NCI-H446 treated with DMSO at 0.1 percent for 48 hours (cell line): ENCODE measurements at regions not wholly inside any gene's neighbourhood (a gene's known extent, or its start where the extent isn't known, plus 50 kb on each side); places are given as distances from the start of the nearest gene placed in this dataset.

ENCODE experiments used
- DNase-seq: peaks from one replicate; lab custom pipeline; 2025; lab: John Stamatoyannopoulos, UW

DNA sequence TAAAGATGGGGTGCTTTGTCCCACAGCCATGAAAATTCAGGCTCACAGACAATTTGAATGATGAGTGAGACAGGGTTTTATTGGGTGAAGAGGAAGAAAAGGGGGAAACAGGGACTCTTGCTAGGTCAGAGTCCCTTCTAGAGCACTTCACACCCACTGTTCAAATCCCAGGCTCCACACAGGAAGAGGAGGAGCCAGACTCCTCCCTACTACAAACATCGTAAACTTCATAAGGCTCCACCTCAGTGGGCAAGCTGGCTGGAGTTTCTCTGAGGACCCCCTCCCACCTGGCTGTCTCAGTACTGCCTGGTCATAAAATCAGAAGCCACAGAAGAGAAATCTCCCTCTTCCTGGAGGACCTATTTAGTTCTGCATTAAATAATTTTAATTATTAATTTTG, 80.3 kb upstream of the KCNMB2 start:
- DNase-seq = no peak

DNA sequence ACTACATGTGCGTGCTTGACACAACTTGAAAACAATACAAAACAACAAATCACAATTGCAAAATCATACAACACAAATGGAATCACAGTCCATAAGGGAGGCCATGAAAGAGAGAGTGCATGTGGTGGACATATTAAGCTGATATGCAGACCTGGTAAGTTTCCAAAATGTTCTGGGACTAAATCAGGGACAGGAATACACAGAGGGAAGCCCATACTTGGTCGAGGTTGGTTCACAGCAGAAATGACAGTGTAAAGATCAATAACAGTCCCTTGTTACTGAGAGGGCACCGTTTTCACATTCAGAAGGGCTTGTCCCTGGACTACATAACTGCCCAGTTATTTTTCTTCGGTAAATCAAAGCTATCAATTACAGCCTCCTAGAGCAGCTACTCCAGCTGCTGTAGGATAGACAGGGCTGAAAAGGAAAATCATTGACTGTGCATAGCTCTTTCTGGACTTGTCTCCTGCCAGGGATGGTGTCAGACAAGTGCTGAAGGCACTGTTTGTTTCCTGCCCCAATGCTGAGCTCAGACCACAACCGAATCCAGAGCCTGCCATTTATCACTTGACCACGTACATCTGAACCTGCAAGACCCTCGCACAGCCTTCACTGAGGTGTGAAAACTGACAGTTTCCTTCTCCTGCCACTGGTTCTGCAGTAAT, 79.5 kb upstream of the KCNMB2 start:
- DNase-seq = no peak

- no peak for DNase-seq
These were observed 78.7 kb upstream of the KCNMB2 start for GRCh38 chr3:178457511-178457910.

- DNase-seq = no peak
These were observed 77.8 kb upstream of the KCNMB2 start for GRCh38 chr3:178458313-178459037.

DNA sequence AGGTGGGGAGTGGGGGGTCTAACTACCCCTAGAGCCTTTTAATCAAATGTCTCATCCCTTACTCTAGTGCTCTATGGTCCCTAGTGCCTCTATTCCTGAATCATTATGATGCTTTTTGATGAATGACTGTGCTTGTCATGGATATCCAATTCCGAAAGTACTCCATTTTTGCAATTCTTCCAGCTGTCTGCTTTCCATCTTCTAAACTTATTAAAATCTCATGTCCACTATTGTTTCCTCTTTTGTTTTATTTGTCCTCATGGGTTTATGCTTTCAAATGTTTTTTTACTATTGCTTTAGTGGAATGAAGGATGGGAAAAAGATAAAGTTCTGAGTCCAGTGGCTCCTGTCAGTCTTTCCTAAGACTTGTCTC, 77.2 kb upstream of the KCNMB2 start:
- DNase-seq = no peak

- DNase-seq = no peak
These were observed 70.7 kb upstream of the KCNMB2 start for GRCh38 chr3:178465260-178466180.

GRCh38 chr3:178472941-178473340, 63.3 kb upstream of the KCNMB2 start:
- no peak for DNase-seq

GRCh38 chr3:178474526-178474925, 61.7 kb upstream of the KCNMB2 start:
- no peak for DNase-seq

DNA sequence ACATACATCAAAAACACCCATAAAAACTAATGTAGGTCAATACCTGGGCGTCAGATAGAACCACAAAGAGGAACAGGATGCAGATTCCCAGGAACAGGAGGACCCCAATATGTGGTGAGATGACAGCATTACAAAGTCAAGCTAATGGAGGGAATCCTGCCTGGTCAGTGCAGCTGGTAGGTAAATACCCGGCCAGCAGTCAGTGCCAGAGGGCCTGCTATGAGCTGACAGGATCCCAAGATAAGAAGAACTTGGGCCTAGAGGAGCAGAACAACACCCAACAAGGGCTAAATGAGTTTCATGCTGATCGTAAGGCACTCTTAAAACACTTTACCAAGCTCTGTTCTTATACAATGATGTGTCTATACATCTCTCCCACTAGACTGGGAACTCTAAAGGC, 61.2 kb upstream of the KCNMB2 start:
- DNase-seq = no peak

- DNase-seq = no peak
These were observed 59.4 kb upstream of the KCNMB2 start for GRCh38 chr3:178476886-178477285.

DNA sequence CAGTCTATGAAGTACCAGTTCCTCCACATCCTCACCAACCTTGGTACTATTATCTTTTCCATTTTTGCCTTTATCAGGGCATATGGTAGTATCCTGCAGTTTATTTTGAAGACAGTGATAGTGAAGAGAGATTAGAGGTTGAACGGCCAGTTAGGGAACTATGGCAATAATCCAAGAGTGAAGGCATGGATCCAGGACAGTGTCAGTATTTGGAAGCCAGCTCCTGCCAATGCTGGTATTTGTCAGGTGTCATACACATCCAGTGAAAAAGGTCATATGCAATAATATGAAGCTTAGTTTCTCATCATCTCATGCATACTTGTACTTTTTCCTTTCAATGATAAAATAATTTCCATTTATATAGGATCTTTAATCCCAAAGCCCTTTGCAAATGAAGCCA, 56.8 kb upstream of the KCNMB2 start:
- no peak for DNase-seq

DNA sequence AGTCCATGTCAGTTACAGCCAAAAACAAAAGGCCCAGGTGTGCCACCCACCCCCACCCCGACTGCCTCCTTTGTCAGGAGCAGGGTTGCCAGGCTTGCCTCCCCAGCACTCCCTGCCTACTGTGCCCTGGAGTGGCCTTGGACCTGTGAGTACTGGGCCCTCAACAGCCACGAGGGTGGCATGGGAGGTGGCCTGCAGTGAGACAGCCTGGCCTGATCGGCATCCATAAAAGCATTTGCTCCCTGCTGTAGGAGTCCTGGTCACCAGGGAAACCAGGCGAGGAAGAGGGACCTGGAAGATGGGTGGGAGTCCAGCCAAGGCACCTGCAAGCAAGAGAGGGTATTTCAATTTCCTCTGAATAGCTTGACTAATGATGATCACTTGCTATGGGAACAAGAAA, 56.4 kb upstream of the KCNMB2 start:
- DNase-seq = no peak

DNA sequence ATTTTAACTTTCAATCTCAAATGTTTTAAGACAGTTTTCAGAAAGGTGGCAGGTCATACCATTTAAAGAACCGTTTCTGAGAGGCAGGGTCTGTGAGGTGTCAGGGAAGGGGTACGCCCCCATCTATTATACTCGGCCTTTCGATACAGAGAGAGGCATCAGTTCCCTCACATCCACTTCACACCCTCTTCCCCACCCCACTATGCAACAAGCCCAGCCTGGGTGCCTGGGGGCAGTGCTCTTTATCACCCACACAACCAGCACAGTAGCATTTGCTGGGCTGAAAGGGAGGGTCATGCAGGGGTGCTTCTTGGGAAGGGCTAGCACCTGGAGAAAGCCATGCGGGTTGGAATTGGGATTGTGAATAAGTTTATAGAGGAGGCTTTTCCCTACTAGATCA, 56.0 kb upstream of the KCNMB2 start:
- DNase-seq = no peak

DNA sequence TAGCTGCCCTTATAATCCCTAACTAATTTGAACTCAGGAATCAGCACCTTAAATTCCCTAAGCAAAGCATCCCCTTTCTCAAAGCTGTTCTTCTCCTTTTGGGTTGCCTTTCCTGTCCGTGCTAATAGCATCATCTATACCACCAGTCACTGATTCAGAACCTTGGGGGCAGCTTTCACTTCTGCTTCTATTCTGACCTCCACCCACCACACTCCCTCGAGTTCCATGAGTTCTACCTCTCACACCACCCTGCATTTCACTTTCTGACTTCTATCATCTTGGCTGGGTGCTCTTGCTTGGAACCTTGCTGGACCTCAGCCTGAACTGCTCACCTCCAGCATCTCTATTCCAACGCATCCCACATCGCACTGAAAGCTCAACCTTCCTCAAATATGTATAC, 55.4 kb upstream of the KCNMB2 start:
- DNase-seq = no peak

DNA sequence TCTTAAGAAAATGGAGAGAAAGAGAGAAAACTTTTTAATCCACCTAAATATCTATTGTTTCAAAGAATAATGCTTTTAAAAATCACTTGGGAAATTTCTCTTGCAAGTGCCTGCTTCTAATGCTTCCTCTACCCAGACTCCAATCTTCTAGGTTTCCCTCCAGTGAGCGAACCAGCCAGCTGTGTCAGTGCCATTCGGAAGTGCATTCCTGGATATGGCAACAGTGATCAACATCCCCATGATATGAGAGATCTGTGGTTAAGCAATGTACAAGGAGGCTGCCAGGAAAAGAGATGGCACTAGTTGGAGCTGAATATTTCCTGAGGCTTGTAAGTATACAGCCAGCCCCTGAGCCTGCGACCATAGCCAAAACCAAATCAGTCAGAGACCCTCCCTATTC, 53.3 kb upstream of the KCNMB2 start:
- no peak for DNase-seq

GRCh38 chr3:178483704-178484103, 52.5 kb upstream of the KCNMB2 start:
- no peak for DNase-seq

GRCh38 chr3:178485756-178486155, 50.5 kb upstream of the KCNMB2 start:
- DNase-seq = peak; percentile 86
